ENCODE measurements at regions not wholly inside any gene's neighbourhood (a gene's known extent, or its start where the extent isn't known, plus 50 kb on each side); places are given as distances from the start of the nearest gene placed in this dataset.

DNA sequence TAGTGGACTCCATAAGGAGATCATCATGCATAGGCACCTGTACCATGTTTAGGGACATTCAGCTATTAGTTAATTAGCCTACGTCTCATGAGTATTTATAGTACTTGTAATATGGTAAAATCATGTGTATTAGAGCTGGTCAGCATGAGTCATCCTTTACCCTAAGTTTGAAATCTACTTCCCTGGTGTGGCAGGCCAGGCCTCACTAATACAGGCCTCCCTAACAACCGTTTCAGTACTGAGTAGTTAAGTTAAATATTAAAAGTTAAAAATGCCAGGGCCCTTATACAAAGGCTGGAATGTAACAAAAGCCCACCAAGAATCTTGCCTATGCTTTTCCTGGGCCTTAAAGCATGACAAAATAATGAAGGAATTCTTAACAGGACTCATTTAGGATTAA lies 356.3 kb upstream of the DPYD start:
- no peak for DNase-seq

DNA sequence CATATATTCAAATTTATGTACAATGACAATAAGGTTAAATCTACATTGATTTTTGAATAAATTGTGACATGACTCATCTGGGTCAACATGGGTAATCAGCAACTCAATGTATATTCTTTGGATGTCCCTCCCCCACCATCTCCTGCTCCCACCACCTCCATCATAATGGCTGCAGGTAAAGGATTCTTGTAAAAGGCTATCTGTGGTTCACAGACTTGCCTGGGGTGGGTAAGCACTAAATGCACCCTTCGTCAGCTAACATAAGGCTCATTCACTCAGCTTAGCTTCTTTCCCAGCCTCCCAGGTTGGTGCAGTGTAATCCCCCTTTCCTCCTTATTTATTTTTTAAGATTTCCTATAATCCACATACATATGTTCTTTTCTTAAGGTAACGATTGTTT lies 355.7 kb upstream of the DPYD start:
- DNase-seq = no peak

DNA sequence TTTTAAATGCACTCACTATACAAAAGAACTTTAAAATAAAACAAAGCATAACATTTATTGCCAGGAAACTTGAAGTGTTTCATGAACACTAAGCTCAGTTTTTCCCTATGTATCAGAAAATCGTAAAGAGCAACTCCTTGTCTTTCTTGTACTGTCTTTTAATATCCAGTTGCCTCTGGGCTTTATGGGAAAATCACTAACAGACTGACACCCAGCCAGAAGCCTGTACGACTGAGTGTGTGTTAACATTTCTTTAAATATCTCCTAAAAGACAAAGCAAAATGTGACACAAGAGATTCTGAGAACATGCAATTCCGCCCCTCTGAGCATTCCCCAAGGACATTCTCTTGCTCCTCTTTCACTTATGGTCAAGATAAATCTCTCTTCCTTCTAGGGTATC lies 347.5 kb upstream of the DPYD start:
- DNase-seq = no peak

DNA sequence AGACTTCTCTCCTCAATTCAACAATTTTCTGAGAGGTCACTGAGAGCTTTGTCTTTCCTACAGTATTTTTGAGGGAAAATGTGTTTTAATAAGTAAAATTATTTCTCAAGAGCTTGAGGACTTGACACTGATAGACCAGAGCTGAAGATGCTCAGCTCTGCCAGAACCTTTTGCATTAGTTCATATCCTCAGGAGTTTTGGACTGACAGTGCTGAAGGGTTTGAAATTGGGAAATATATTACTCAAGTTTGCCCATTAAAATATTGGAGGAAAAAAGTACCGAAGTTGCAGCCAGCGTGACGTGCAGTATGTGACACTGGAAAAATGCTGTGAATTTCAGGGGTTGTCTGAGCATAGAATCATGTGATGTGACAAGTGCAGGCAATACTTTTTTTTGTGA lies 346.6 kb upstream of the DPYD start:
- no peak for DNase-seq

DNA sequence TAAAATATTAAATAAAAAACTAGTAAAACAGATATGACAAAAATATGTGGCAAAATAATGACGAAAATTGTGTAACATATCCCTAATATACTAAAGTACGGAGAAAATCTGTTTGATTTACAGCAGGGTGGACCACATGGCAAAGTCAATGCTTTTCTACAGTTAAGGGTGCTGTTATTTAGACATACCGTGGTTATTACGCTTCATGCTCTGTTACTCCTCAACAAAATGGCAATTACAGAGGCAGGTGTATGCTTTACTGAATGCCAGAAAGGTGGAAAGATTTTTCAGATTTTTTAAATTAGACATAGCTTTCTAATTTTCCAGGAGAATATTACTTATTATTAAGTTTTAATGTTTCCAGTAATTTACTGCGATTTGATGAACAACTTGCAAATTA lies 343.9 kb upstream of the DPYD start:
- DNase-seq = no peak

DNA sequence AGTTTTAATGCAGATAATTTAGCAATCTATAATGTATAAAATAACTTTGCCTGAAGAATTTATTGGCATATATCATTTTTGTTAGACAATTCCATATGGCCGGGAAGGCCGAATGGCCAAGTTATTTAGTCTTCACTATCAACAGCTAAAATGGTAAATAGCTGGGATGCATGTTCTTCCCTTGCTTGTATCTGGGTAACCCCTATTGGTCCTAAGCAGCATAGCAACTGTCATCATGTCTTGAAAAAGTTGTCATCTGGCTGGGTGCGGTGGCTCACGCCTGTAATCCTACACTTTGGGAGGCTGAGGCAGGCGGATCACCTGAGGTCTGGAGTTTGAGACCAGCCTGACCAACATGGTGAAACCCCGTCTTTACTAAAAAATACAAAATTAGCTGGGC lies 340.0 kb upstream of the DPYD start:
- DNase-seq = no peak

DNA sequence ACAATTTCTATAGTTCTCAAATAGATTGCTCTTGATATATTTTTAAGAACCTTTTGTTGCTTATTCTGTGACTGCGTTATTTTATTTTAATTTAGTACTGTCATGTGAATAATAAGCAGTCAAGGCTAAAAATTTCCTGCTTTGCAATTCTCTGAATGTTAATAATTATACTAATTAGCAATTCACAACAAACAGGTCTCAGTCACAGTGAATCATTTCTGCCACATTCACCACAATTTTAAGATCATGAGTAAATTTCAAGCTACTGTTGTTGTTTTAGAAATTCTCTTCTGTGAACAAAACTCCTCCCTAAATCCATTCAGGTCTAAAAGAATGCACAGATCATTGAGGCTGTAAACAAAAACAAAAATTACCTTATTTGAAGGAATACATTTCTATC lies 339.6 kb upstream of the DPYD start:
- DNase-seq = no peak

DNA sequence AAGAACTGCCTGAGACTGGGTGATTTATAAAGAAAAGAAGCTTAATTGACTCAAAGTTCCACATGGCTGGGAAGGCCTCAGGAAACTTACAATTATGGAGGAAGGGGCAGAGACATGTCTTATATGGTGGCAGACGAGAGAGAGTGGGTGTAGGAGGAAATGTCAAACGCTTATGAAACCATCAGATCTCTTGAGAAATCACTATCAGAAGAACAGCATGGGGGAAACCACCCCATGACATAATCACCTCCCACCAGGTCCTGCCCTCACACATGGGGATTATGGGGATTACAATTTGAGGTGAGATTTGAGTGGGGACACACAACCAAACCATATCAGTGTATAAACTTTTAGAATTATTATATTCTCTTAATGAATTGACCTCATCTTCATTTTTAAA lies 335.9 kb upstream of the DPYD start:
- DNase-seq = no peak

DNA sequence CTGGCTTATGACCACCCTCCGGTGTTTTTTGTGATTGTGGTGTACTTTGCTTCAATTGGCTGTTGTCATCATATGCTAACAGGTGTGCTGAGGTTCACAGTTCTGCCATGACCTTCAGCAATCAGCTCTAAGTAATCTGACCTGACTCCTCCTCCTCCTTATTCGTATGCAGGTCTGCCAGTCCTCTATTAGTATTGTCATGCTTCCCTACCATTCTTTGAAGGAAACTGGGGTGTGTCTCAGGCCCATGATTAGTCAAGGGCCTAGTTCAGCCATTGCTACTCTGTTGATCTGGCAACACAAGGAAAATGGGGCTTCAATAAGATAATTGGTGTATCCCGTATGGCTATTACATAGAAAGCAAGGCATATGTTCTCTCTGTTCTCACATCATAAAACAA lies 332.3 kb upstream of the DPYD start:
- DNase-seq = no peak

DNA sequence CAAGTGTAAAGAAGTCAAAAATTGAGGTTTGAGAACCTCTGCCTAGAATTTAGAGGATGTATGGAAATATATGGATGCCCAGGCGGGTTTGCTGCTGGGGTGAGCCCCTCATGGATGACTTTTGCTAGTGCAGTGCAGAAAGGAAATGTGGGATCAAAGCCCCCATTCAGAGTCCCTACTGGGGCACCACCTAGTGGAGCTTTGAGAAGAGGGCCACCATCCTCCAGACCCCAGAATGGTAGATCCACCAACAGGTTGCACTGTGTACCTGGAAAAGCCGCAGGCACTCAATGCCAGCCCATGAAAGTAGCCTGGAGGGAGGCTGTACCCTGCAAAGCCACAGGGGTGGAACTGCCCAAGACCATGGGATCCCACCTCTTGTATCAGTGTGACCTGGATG lies 330.7 kb upstream of the DPYD start:
- no peak for DNase-seq

DNA sequence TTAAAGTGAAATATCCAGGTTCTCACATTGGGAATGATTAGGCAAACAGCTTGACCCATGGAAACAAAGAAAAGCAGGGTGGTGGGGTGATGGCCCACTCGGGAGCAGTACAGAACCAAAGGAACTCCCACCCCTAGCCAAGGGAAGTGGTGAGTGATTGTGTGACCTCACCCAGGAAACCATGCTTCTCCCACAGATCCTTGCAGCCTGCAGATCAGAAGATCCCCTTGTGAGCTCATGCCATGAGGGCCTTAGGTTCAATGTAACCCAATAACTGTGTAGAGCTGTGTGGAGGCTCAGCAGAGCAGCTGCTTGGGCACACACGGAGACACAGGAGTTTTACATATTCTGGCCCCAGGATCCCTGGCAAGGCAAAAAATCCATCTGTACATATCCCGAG lies 311.8 kb upstream of the DPYD start:
- DNase-seq = no peak

DNA sequence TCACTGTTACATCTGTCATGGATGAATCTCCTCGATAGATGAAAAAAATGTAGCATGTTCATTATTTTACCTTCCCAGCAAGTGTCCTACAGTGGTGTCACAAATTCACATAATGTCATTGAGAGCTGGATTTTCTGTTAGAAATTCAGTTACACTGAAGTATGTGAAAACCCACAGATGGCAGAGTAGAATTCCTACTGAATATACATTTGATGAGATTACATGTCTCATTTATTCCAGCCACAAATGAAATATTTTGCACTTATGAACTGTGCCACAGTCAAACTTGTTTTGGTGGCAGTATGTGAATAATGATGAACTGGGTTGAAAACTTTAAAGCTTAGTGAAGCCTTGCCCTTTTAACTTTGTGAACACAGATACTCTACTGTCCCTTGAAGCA lies 301.9 kb upstream of the DPYD start:
- DNase-seq = no peak

DNA sequence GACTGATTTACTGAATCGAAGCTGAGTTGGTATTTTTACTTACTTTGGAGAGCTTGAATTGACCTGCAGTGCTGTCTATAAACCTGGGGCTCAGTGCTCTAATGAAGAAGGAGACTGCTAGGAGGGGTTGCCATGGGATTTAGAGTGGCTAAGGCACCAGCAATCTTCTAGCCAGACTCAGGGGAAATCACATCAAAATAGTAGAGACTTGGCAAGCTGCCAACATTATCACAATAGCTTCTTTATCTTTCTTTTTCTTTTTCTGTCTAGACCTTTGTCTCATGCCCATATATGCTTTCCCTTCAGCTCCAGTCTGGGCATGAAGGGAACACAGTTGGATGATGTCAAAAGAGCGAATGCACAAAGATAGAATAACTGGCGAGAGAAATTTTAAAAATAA lies 301.1 kb upstream of the DPYD start:
- DNase-seq = no peak

DNA sequence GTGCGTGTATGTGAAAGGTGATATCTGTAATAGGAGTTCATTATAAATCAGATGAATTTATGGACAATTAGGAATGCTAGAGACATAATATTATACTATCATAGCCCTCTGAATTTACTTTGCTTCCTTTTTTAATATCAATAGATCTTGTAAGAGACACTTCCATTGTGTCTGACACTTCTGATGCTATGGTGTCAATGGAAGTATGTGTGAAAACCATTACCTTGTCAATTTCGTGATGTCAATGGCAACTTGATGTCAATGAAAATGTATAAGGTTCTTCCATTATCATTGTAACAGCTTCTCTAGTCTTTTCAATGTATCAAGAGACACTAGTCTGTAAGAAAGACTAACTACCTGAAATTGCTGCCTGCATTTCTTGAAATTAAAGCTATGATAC lies 296.8 kb upstream of the DPYD start:
- DNase-seq = no peak

DNA sequence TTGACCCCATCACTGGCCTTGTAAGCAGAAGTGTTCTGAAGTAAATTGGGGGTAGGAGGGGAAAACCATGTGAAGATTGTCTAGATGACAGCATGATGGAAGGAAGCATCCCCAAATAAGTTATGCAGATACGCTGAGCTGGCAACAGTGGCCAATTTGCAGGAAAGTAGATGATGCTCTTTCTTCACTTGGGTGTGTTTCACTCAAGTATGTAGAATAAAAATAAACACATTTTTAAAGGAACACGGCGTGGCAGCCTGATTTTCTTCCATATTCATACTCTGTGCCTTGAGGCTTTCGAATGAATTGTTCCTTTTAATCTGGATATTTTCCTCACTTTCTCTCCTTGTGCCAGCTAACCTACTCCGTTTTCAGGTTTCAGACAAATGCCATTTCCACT lies 295.5 kb upstream of the DPYD start:
- no peak for DNase-seq

DNA sequence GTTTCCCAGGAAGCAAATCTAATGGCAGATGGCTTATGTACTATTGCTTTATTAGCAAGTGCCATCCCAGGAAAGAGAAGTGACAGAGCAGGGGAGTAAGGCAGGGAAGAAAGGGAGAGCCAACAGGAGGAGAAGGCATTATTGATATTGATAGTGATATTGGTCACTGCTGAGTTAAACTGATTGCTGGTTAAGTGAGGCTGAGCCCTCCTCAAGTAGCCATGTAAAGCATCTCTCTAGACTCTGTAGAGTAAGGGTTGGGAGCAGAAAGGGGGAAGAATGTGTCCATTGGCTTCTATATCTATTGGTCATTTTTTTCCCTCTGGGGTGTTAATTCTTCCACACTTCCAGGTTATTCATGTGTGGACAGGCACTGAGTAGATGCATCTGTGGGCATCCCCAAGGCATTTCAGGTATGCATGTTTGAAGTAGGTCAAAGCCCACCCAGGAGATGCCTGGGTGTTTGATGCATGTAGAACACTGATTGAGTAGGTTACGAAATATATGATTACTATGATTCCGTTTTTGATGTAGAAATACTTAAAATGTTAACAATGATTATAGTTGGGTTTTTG lies 290.5 kb upstream of the DPYD start:
- DNase-seq = no peak

DNA sequence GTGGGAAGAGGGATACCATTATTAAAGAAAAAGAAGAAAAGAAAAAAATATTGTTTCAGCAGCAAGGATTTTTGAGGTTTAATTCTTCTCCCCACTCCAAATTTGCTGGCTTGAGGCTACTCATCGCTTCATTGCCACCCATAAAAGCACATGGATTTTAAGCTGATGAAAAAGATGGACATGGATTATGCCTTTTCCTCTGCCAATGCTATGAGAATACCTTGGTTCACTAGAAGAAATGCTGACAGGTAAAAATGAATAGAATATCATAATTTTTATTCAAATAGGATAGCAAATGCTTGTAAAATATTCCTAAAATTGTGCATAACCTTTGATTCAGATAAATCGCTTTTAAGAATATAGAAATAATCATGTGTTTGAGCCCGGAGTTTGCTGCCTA lies 289.7 kb upstream of the DPYD start:
- DNase-seq = no peak

DNA sequence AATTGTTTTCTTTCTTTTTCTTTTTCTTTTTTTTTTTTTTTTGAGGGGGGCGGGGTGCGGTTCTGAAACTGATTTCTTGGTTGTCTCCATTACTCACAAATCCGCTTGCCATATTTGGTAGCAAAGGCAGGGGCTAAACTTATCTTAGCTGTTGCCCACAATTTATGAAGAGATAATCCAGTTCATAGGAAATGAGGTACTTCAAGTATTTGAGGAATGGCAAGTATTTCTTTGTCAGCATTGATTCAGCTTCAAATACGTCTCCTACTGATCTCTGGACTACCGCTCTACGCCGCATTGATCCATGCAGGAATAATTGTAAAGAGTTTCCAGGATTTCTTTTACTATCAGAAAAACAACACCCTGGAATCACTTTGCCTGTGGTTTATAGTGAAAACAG lies 289.2 kb upstream of the DPYD start:
- DNase-seq = no peak

DNA sequence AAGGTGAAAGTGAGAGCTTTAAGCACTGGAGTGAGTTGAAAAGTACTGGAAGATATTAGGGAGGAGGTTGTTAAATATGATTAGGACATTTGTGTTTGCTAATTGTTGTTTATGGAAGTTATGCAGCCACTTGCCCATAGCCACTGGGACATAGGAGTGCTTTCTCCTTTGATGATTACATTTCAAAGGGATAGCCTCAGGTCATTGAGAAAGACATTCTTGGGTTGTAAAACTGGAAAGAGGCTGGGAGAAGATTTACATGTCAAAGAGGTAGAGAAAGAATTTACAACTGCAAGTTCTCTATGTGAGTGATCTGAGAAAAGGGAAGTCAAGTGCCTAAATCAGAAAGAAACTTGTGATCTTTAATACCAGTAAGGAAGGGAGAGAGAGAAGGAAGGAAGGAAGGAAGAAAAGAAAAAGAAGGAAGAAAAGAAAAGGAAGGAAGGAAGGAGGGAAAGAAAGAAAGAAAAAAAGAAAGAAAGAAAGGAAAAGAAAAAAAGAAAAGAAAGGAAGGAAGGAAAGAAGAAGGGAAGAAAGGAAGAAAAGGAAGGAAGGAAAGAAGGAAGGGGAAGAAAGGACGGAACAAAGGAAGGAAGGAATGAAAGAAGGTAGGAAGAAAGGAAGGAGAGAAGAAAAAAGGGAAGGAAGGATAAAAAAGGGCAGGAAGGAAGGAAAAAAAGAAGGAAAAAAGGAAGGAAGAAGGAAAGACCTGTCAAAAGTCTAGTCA lies 284.6 kb upstream of the DPYD start:
- no peak for DNase-seq

DNA sequence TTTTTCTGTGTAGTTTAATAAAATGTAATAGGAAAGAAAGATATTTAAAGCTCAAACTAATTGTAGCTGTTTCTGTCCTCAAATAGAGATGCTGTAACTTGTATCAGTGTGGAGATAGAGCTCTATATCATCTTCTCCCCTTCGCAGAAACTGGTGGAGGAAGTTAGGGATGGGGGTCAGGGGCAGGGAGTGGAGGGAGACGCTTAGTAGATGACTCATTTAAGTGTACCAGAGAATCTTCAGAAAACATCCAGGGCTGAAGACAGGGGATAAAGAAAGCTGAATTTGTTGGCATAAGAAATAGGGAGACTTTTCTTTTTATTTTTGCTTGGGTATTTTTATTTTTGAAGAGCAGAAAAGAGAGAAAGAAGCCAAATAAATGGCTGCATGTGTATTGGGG lies 282.6 kb upstream of the DPYD start:
- DNase-seq = no peak

DNA sequence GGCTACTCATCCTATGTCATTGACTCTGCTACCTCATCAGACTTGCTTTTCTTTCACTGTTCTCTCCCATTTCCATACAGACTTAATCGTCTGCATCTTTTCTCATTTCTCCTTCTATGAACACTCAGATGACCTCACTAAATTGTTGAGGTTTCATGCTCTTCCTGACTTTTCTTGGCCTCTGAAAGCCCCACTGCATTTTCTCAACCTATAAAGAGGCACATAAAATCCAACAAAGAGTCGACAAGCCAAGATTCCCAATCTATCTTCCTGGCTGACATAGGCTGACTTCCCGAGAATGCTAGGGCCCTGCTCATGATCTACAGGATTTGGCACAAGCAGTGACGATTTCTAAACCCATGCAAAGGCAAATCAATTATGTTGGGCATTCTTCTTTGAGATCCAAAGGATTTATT lies 280.8 kb upstream of the DPYD start:
- DNase-seq = no peak

DNA sequence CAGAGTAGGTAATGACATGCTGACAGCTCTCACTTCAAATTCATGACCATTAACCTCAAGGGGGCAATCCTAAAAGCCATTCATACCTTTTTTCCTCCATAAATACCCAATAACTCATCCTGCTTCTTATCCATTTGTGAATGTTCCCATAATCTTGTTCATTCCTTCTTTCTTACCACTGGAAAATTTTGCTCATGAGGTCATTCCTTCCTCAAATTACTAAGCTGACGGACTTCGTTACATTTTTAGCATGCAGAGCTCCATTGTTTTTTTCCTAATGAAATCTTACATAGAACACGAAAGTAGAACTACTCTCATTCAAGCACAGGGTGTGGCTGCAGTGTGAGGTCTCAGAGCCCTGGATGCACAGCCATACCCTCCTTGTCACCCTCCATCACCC lies 276.5 kb upstream of the DPYD start:
- no peak for DNase-seq

DNA sequence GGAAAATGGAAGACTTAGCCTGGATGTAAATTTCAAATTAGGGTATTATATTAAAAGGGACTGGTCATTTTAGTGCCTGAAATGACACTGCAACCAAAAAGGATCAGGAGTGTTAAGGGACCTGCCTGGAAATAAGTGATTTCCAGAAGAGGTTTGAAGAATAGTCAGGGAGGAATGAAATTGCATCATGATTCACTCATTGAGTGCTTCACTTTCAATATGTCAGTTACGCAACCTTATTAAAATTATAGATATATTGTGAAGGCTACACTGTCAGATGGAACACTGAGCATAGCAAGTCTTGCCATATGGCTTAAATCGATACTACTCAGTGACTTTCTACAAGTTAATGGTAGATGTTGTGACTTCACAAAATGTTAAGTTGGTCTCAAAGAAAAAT lies 275.2 kb upstream of the DPYD start:
- no peak for DNase-seq

DNA sequence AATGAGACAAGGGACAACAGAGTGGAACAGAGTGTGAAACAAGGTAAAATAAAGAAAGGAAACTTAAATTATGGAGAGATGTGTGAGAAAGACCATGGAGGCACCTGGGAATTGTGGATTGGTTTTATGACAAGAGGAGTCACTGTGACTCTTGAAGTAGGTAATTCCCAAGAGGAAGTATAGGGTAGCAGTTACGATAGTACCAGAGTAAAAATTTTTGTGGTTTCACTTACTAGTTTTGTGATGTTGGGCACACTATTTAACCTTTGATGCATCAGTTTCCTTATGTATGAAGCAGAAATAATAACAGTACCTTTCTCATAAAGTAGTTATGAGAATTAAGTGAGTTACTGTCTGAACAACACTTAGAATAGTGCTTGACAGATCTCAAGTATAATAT lies 267.9 kb upstream of the DPYD start:
- no peak for DNase-seq

DNA sequence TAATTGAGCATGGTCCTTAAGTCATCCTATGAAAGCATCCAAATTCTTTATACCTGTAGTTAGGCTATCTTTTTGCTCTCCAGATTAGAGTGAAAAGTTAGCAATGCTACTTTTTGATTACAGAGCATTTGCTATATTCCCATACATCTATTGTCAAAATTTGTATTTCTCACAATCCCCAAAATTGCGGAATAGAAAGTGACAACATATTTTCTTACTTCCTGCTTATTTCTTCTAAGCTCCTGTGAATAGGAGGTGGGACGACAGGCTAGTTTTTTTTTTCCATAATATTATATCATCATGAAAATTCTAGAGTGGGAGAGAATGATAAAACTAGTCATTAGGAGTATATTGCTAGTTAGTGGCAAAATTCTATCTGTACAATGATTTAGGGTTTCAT lies 264.0 kb upstream of the DPYD start:
- DNase-seq = no peak
